GM18951 (cell line): ENCODE measurements at regions not wholly inside any gene's neighbourhood (a gene's known extent, or its start where the extent isn't known, plus 50 kb on each side); places are given as distances from the start of the nearest gene placed in this dataset.
"Not testable (repeated sequence)": the region's sequence is repeated elsewhere in the genome, so short reads cannot be mapped to it uniquely, and the experiment has no call there.

Experiments used
- POLR2A ChIP-seq: IDR thresholded peaks from 4 replicates; pipeline ENCODE4 v1.6.1; 2011; ENCODE audit warnings: mild to moderate bottlenecking; ENCODE audit not compliant: insufficient read length, insufficient read depth; ENCODE audit errors: extremely low read depth
- in situ Hi-C: fragments of 300-500 bp; cut with MboI; formaldehyde crosslinking; loops from one replicate; pipeline ENCODE4 v1.12.0; 2022; ENCODE audit warnings: low sequenced_read_pairs, mixed read lengths, inconsistent platforms; ENCODE audit not compliant: unreplicated experiment

- in situ Hi-C loops = no loop called here
Measured at GRCh38 chr1:90864681-90865080, 147.6 kb upstream of the BARHL2 start.

GRCh38 chr1:90862782-90863181, 145.7 kb upstream of the BARHL2 start:
- no peak for TF ChIP-seq POLR2A
- in situ Hi-C loops = no loop called here

More at GRCh38 chr1:90864681-90865080, 147.6 kb upstream of the BARHL2 start:
- no peak for TF ChIP-seq POLR2A

GRCh38 chr1:90861421-90861820, 144.3 kb upstream of the BARHL2 start:
- in situ Hi-C loops = not testable (repeated sequence)

- in situ Hi-C loops = no loop called here
Measured at GRCh38 chr1:90856463-90857007, 139.4 kb upstream of the BARHL2 start.

GRCh38 chr1:90854397-90854924, 137.4 kb upstream of the BARHL2 start:
- in situ Hi-C loops = no loop called here
- no peak for TF ChIP-seq POLR2A

More at GRCh38 chr1:90856463-90857007, 139.4 kb upstream of the BARHL2 start:
- TF ChIP-seq POLR2A = no peak

- TF ChIP-seq POLR2A = no peak
- in situ Hi-C loops = no loop called here
Measured at GRCh38 chr1:90851711-90852050, 134.6 kb upstream of the BARHL2 start.

- no peak for TF ChIP-seq POLR2A
- in situ Hi-C loops = no loop called here
Measured at GRCh38 chr1:90850898-90851710, 134.0 kb upstream of the BARHL2 start.

GRCh38 chr1:90850181-90850897, 133.2 kb upstream of the BARHL2 start:
- in situ Hi-C loops = no loop called here
- TF ChIP-seq POLR2A = no peak

GRCh38 chr1:90841473-90841872, 124.4 kb upstream of the BARHL2 start:
- in situ Hi-C loops = no loop called here
- TF ChIP-seq POLR2A = no peak

GRCh38 chr1:90840352-90840751, 123.2 kb upstream of the BARHL2 start:
- in situ Hi-C loops = no loop called here
- no peak for TF ChIP-seq POLR2A

- TF ChIP-seq POLR2A = no peak
Measured at GRCh38 chr1:90839323-90839722, 122.2 kb upstream of the BARHL2 start.

GRCh38 chr1:90838720-90839119, 121.6 kb upstream of the BARHL2 start:
- in situ Hi-C loops = loop anchor here (10.0 kb wide), 1 partner anchor 114 kb away; no protein-coding TSS in a partner anchor

More at GRCh38 chr1:90839323-90839722, 122.2 kb upstream of the BARHL2 start:
- in situ Hi-C loops = loop anchor here (10.0 kb wide), 1 partner anchor 115 kb away; no protein-coding TSS in a partner anchor

GRCh38 chr1:90837420-90837819, 120.3 kb upstream of the BARHL2 start:
- no peak for TF ChIP-seq POLR2A
- in situ Hi-C loops = loop anchor here (10.0 kb wide), 1 partner anchor 113 kb away; no protein-coding TSS in a partner anchor

More at GRCh38 chr1:90838720-90839119, 121.6 kb upstream of the BARHL2 start:
- no peak for TF ChIP-seq POLR2A
